GM10248 (cell line): ENCODE measurements at regions not wholly inside any gene's neighbourhood (a gene's known extent, or its start where the extent isn't known, plus 50 kb on each side); places are given as distances from the start of the nearest gene placed in this dataset.

Experiments
- CTCF ChIA-PET: fragments of 300-600 bp; sonication (Branson Sonifier 250); formaldehyde crosslinking; extraction: SDS; loops from one replicate; lab custom pipeline; 2021; ENCODE audit warnings: antibody characterized with exemption; lab: Yijun Ruan, JAX
- POLR2A ChIA-PET: fragments of 350-650 bp; sonication (Branson Sonifier 250); formaldehyde crosslinking; extraction: SDS; loops from one replicate; lab custom pipeline; 2020; ENCODE audit warnings: antibody characterized with exemption; lab: Yijun Ruan, JAX
- DNase-seq: peaks from one replicate; pipeline ENCODE4 v3.0.0; 2012; ENCODE audit errors: extremely low spot score
- TF ChIP-seq, protein P1 (sequence below): IDR thresholded peaks from 2 replicates; pipeline ENCODE4 v1.5.1; 2012; ENCODE audit warnings: mild to moderate bottlenecking, low read depth; ENCODE audit errors: extremely low read depth, missing control alignments, control extremely low read depth

DNA sequence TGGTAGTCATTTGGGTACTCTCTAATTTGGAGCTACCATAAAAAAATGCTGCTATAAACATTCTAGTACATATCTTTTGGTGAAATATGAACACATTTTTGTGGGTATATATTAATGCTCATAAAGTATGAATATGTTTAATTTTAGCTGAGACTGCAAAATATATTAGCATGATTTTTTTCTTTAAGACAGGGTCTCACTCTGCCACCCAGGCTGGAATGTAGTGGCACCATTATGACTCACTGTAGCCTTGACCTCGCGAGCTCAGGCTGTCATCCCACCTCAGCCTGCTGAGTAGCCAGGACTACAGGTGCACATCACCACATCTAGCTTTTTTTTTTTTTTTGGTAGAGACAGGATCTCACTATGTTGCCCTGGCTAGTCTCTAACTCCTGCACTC lies 371.7 kb downstream of the SOX9 start:
- CTCF ChIA-PET, result interaction anchor here (0.9 to 1.2 kb wide), 2 partner anchors 14 to 24 kb away, joined by 3 read pairs; no protein-coding TSS in a partner anchor
- POLR2A ChIA-PET, result no interaction called here
- DNase-seq, result no peak
- TF ChIP-seq, protein P1, sequence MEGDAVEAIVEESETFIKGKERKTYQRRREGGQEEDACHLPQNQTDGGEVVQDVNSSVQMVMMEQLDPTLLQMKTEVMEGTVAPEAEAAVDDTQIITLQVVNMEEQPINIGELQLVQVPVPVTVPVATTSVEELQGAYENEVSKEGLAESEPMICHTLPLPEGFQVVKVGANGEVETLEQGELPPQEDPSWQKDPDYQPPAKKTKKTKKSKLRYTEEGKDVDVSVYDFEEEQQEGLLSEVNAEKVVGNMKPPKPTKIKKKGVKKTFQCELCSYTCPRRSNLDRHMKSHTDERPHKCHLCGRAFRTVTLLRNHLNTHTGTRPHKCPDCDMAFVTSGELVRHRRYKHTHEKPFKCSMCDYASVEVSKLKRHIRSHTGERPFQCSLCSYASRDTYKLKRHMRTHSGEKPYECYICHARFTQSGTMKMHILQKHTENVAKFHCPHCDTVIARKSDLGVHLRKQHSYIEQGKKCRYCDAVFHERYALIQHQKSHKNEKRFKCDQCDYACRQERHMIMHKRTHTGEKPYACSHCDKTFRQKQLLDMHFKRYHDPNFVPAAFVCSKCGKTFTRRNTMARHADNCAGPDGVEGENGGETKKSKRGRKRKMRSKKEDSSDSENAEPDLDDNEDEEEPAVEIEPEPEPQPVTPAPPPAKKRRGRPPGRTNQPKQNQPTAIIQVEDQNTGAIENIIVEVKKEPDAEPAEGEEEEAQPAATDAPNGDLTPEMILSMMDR, result no peak

GRCh38 chr17:72492941-72493340 lies 372.1 kb downstream of the SOX9 start:
- TF ChIP-seq, protein P1, result no peak
- POLR2A ChIA-PET, result no interaction called here
- CTCF ChIA-PET, result interaction anchor here (1.2 kb wide), 1 partner anchor 14 kb away, joined by 3 read pairs; no protein-coding TSS in a partner anchor
- DNase-seq, result no peak

DNA sequence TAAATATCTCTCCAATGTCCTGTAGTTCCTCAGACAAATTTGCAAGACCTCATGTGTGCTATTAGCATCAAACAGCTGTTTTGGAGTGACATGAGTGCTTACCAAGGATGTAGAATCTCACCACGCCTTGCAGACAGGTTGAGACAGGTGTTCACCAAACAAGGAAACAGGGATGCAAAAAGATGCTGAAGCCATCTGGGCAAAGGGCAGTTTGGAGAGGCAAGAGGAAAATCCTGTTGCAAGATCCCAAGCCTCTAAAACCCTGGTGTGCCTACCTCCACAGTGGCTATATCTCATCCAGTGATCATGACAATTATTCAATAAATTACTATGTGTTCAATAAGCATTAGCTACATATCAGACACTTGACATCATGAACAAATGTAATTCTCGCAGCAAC lies 373.7 kb downstream of the SOX9 start:
- DNase-seq, result no peak
- CTCF ChIA-PET, result no interaction called here
- POLR2A ChIA-PET, result no interaction called here
- TF ChIP-seq, protein P1, result no peak

- ChIA-PET CTCF (no interaction called here), POLR2A (no interaction called here)
- DNase-seq, result no peak
- TF ChIP-seq, protein P1, result no peak
These were observed 375.6 kb downstream of the SOX9 start for GRCh38 chr17:72496461-72496860.

DNA sequence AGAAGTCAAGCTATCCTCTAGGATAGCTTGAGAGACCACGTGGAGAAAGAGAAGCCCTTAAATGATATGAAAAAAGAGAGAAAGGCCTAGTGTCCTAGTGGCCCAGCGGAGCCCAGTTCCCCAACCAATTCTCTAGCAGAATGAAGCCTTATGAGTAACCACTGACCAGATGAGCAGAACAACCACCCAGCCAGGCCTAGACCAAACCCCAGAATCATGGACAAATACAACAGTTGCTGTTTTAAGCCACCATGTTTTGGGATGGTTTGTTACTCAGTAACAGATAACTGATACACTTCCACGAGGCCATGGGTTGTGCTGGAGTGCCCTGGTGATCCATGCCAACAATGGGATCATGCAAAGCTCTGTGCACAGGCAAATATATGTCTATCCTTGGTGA lies 377.1 kb downstream of the SOX9 start:
- DNase-seq, result no peak
- TF ChIP-seq, protein P1, result no peak
- ChIA-PET CTCF (interaction anchor here (1.4 to 3.1 kb wide), 3 partner anchors 8 to 32 kb away, joined by 3 to 20 read pairs (median 4); no protein-coding TSS in a partner anchor), POLR2A (no interaction called here)

- ChIA-PET POLR2A (no interaction called here), CTCF (interaction anchor here (1.1 to 3.1 kb wide), 6 partner anchors 9 to 379 kb away, joined by 3 to 20 read pairs (median 4); partner anchors contain the start of gene SOX9)
- DNase-seq, result no peak
- TF ChIP-seq, protein P1, result no peak
These were observed 377.8 kb downstream of the SOX9 start for GRCh38 chr17:72498364-72499210.
